ENCODE measurements at regions not wholly inside any gene's neighbourhood (a gene's known extent, or its start where the extent isn't known, plus 50 kb on each side); places are given as distances from the start of the nearest gene placed in this dataset.

DNA sequence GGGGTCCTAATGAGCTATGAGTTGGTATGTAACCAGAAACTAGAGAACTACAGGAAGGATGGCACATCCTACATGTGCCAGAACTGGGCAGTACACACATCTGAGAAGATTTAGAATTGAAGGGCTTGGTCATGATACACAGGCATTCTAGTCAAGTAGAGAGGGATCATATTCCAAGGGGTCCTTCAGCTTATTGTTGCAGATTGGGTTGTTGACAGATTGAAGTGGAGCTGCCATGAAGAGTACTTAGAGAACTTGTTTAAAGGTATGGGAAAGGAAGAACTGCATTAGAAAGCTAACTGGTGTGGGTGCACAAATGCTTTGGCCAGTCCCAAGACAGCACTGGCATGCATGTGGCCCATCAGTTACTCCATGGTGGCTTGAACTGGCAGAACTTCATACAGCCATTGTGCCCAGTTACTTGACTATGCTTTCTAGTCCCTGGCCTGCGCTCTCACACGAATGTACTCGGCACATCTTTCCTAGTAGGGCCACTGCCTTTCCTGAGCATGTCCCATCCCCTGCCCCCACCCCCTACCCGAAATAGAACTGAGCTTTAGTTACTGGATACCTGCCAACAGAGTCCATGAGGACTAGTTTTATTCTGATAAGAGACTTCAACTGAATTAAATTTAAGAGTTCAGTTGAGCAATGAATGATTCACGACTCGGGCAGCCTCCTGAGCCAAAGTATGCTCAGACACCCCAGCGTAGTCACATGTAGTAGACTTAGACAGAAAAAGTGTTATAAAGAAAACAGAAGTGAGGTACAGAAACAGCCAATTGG, 64.0 kb downstream of the CCNG2 start:
- intact Hi-C loops (cut with DNase I, micrococcal nuclease) = no loop called here
- Mint-ChIP-seq H3K9me3 (ENCODE audit: low read depth) (no peaks in the 10 kb centered on the region), H3K36me3 (ENCODE audit: low read depth) (no peaks in the 10 kb centered on the region), H3K4me1 (no peaks in the 10 kb centered on the region), H3K27ac (no peak overlapping the region), H3K4me3 (no peak overlapping the region), H3K27me3 (peaks cover 3% of the 10 kb centered on the region)
- POLR2A ChIA-PET = no interaction called here
- ATAC-seq (no peak), DNase-seq (no peak)
- CTCF ChIA-PET = interaction anchor here (1.4 to 2.1 kb wide), 3 partner anchors 17 to 88 kb away, joined by 4 to 7 read pairs (median 5); no protein-coding TSS in a partner anchor

GRCh38 chr4:77225022-77225421, 68.0 kb downstream of the CCNG2 start:
- Mint-ChIP-seq H3K4me1 (no peaks in the 10 kb centered on the region), H3K27me3 (peaks cover 3% of the 10 kb centered on the region), H3K9me3 (ENCODE audit: low read depth) (peaks cover 6% of the 10 kb centered on the region), H3K27ac (no peak overlapping the region), H3K36me3 (ENCODE audit: low read depth) (no peaks in the 10 kb centered on the region), H3K4me3 (no peak overlapping the region)
- ChIA-PET POLR2A (no interaction called here), CTCF (interaction anchor here (1.3 kb wide), 1 partner anchor 19 kb away, joined by 3 read pairs; no protein-coding TSS in a partner anchor)
- DNase-seq (no peak), ATAC-seq (peak; percentile 61)
- intact Hi-C loops (cut with DNase I, micrococcal nuclease) = no loop called here

- POLR2A ChIA-PET = no interaction called here
- H3K4me1 Mint-ChIP-seq = no peaks in the 10 kb centered on the region
- CTCF ChIA-PET = interaction anchor here (0.6 to 0.8 kb wide), 3 partner anchors 14 to 728 kb away, joined by 3 to 4 read pairs (median 4); no protein-coding TSS in a partner anchor
- intact Hi-C loops (cut with DNase I, micrococcal nuclease) = no loop called here
- H3K9me3 Mint-ChIP-seq (ENCODE audit: low read depth) = peaks cover 6% of the 10 kb centered on the region
- DNase-seq (no peak), ATAC-seq (no peak)
- no peak overlapping the region for H3K27ac Mint-ChIP-seq
- peaks cover 3% of the 10 kb centered on the region for H3K27me3 Mint-ChIP-seq
- no peak overlapping the region for H3K4me3 Mint-ChIP-seq
- no peaks in the 10 kb centered on the region for H3K36me3 Mint-ChIP-seq (ENCODE audit: low read depth)
These were observed 70.1 kb downstream of the CCNG2 start for GRCh38 chr4:77226939-77227705.

GRCh38 chr4:77229433-77229832, 72.4 kb downstream of the CCNG2 start:
- CTCF ChIA-PET = no interaction called here
- POLR2A ChIA-PET = no interaction called here
- Mint-ChIP-seq H3K27me3 (no peaks in the 10 kb centered on the region), H3K4me3 (no peak overlapping the region), H3K9me3 (ENCODE audit: low read depth) (peaks cover 6% of the 10 kb centered on the region), H3K4me1 (no peaks in the 10 kb centered on the region), H3K36me3 (ENCODE audit: low read depth) (no peaks in the 10 kb centered on the region), H3K27ac (no peak overlapping the region)
- intact Hi-C loops (cut with DNase I, micrococcal nuclease) = no loop called here
- DNase-seq (no peak), ATAC-seq (no peak)

DNA sequence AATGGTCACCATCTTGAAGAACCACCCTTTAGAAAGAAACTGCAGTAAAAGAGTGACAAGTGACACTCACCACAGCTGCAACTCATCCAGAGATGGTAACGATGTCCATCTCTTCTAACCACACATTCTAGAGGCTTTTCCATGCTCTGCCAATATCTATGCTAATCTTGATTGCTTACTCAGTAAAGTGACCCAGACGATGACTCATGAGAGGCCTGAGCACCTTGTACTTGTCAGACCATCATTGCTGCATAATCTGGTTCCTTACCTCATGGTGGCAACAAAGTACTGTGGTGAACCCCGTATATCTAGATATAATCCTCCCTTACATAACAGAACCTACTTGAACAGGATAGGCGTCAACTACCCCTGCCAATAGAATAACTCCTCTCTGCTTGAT, 75.6 kb downstream of the CCNG2 start:
- Mint-ChIP-seq H3K4me3 (no peak overlapping the region), H3K9me3 (ENCODE audit: low read depth) (peaks cover 4% of the 10 kb centered on the region), H3K27me3 (peaks cover 2% of the 10 kb centered on the region), H3K36me3 (ENCODE audit: low read depth) (no peaks in the 10 kb centered on the region), H3K4me1 (no peaks in the 10 kb centered on the region), H3K27ac (no peak overlapping the region)
- CTCF ChIA-PET = interaction anchor here (0.6 to 1.0 kb wide), 2 partner anchors 29 to 35 kb away, joined by 3 read pairs; no protein-coding TSS in a partner anchor
- ATAC-seq (no peak), DNase-seq (no peak)
- POLR2A ChIA-PET = no interaction called here
- intact Hi-C loops (cut with DNase I, micrococcal nuclease) = no loop called here

- ATAC-seq = no peak
- ChIA-PET POLR2A (no interaction called here), CTCF (interaction anchor here (0.7 kb wide), 1 partner anchor 183 kb away, joined by 3 read pairs; no protein-coding TSS in a partner anchor)
- no peak for DNase-seq
- Mint-ChIP-seq H3K36me3 (ENCODE audit: low read depth) (no peaks in the 10 kb centered on the region), H3K27me3 (peaks cover 5% of the 10 kb centered on the region), H3K4me1 (no peaks in the 10 kb centered on the region), H3K9me3 (ENCODE audit: low read depth) (no peaks in the 10 kb centered on the region), H3K4me3 (no peak overlapping the region), H3K27ac (no peak overlapping the region)
- intact Hi-C loops (cut with DNase I, micrococcal nuclease) = no loop called here
These were observed 78.4 kb downstream of the CCNG2 start for GRCh38 chr4:77235289-77235854.

DNA sequence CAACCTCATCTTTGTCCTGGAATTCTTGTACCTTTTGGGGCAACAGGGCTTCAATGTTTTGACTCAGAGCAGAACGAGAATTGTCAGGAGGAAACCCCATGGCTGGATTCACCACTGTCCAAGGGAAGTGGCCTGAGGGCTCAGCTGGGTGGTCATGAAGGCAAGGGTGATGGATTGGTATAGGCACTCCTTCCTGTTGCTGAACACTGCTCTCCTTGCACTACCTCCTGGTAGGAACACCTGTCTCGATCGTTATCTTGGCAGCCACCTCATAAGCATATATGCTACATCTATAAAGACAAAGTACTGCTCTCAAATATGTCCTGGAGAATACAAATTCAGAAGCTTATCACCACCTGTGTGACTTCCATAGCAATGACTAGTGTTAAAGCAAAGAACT, 79.8 kb downstream of the CCNG2 start:
- H3K27me3 Mint-ChIP-seq = peaks cover 8% of the 10 kb centered on the region
- POLR2A ChIA-PET = no interaction called here
- intact Hi-C loops (cut with DNase I, micrococcal nuclease) = no loop called here
- no peaks in the 10 kb centered on the region for H3K36me3 Mint-ChIP-seq (ENCODE audit: low read depth)
- no peaks in the 10 kb centered on the region for H3K4me1 Mint-ChIP-seq
- H3K4me3 Mint-ChIP-seq = no peak overlapping the region
- no peak for ATAC-seq
- no peaks in the 10 kb centered on the region for H3K9me3 Mint-ChIP-seq (ENCODE audit: low read depth)
- CTCF ChIA-PET = no interaction called here
- no peak overlapping the region for H3K27ac Mint-ChIP-seq
- no peak for DNase-seq

DNA sequence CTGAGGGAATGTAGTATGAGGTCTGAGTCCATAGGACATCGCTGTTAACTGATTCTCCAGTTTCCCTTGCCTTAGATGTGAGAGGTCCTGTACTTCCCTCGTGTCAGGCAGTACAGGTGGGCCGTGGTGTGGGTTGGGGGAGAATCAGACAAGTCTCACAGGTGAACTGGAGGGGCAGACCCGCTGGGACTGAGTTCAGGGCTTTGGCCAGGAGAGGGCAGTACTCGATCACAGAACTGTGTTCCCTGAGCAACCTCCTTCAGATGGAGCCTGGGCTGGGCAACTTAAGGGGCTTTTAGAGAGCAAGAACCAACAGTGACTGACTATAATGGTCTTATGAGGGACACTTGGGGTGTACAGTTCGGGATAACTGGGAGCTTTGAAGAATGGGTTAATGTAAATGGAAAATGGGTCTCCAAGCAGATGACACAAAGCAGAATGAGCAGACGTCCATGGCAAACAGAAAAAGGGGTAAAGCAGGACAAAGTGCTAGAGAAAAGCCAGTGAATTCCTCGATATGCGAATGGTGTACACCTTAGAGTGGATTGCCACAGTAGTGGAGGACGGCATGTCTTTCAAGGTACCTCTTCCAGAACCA, 83.6 kb downstream of the CCNG2 start:
- POLR2A ChIA-PET = no interaction called here
- intact Hi-C loops (cut with DNase I, micrococcal nuclease) = loop anchor here (1.0 to 10.0 kb wide), 6 partner anchors 69 to 377 kb away; partner anchors contain the start of gene CXCL13 (in 1 of the 2)

DNA sequence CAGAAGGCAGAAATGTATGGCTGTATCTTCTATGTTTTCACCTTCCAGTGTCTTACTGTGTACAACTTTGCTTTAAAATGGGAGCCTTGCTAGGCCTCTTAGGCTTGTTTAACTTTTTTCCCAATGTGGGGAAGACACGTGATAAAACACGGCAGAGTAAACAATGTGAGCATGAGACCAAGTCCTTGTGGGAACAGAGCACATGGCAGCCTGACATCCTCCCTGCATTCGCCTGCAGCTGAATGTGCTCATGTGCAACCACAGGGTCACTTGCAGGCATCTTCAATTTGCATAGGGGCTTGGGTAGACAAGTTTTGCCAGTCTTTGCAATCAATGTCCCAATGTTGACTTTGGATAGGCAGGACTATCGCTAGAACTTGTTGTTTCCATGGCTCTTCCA, 91.8 kb downstream of the CCNG2 start:
- H3K27me3 Mint-ChIP-seq = peaks cover 1% of the 10 kb centered on the region
- DNase-seq (no peak), ATAC-seq (no peak)
- no peak overlapping the region for H3K27ac Mint-ChIP-seq
- no peaks in the 10 kb centered on the region for H3K9me3 Mint-ChIP-seq (ENCODE audit: low read depth)
- H3K4me1 Mint-ChIP-seq = no peaks in the 10 kb centered on the region
- no peak overlapping the region for H3K4me3 Mint-ChIP-seq
- intact Hi-C loops (cut with DNase I, micrococcal nuclease) = loop anchor here in 1 of 2 experiments (10.0 kb wide), 1 partner anchor 356 kb away; the partner anchor contains the start of gene CXCL13
- ChIA-PET POLR2A (no interaction called here), CTCF (no interaction called here)
- no peaks in the 10 kb centered on the region for H3K36me3 Mint-ChIP-seq (ENCODE audit: low read depth)

More for the DNA sequence above, 83.6 kb downstream of the CCNG2 start:
- no peak overlapping the region for H3K27ac Mint-ChIP-seq
- H3K36me3 Mint-ChIP-seq (ENCODE audit: low read depth) = no peaks in the 10 kb centered on the region
- H3K4me3 Mint-ChIP-seq = no peak overlapping the region
- CTCF ChIA-PET = interaction anchor here (0.6 to 4.7 kb wide), 18 partner anchors 10 to 471 kb away, joined by 3 to 59 read pairs (median 4); no protein-coding TSS in a partner anchor
- ATAC-seq (peak; percentile 81), DNase-seq (peak; percentile 86)
- H3K27me3 Mint-ChIP-seq = peaks cover 8% of the 10 kb centered on the region
- H3K9me3 Mint-ChIP-seq (ENCODE audit: low read depth) = no peaks in the 10 kb centered on the region
- no peaks in the 10 kb centered on the region for H3K4me1 Mint-ChIP-seq

DNA sequence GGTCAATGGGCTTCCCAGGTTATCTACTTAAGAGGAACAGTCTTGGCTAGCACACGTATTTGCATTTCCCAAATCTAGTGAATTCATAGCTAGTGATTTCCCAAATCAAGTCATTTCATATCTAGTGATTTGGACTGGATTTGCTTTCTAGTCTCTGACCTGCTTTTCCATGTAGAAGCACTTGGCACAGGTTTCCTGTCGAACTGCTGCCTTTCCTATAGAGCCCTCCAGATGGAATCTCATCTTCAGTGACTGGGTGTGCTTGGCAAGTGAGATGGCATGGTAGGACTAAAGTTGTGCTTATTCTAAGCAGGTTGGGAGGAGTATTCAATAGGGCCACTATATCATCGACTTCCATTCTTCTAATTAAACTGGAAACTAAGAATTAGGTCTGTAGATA, 94.7 kb downstream of the CCNG2 start:
- no peak for ATAC-seq
- ChIA-PET CTCF (interaction anchor here (0.7 kb wide), 2 partner anchors 9 to 53 kb away, joined by 3 read pairs; no protein-coding TSS in a partner anchor), POLR2A (no interaction called here)
- no peaks in the 10 kb centered on the region for H3K9me3 Mint-ChIP-seq (ENCODE audit: low read depth)
- H3K27me3 Mint-ChIP-seq = peaks cover 9% of the 10 kb centered on the region
- H3K4me3 Mint-ChIP-seq = no peak overlapping the region
- no peaks in the 10 kb centered on the region for H3K4me1 Mint-ChIP-seq
- no peaks in the 10 kb centered on the region for H3K36me3 Mint-ChIP-seq (ENCODE audit: low read depth)
- H3K27ac Mint-ChIP-seq = no peak overlapping the region
- intact Hi-C loops (cut with DNase I, micrococcal nuclease) = no loop called here
- DNase-seq = no peak

GRCh38 chr4:77263247-77263646, 106.2 kb downstream of the CCNG2 start:
- CTCF ChIA-PET = no interaction called here
- POLR2A ChIA-PET = no interaction called here
- Mint-ChIP-seq H3K4me3 (no peak overlapping the region), H3K9me3 (ENCODE audit: low read depth) (peaks cover 7% of the 10 kb centered on the region), H3K36me3 (ENCODE audit: low read depth) (no peaks in the 10 kb centered on the region), H3K27ac (no peak overlapping the region), H3K27me3 (peaks cover 2% of the 10 kb centered on the region), H3K4me1 (no peaks in the 10 kb centered on the region)
- no peak for ATAC-seq
- intact Hi-C loops (cut with DNase I, micrococcal nuclease) = no loop called here
- DNase-seq = no peak
